ENCODE measurements at regions not wholly inside any gene's neighbourhood (a gene's known extent, or its start where the extent isn't known, plus 50 kb on each side); places are given as distances from the start of the nearest gene placed in this dataset.

DNA sequence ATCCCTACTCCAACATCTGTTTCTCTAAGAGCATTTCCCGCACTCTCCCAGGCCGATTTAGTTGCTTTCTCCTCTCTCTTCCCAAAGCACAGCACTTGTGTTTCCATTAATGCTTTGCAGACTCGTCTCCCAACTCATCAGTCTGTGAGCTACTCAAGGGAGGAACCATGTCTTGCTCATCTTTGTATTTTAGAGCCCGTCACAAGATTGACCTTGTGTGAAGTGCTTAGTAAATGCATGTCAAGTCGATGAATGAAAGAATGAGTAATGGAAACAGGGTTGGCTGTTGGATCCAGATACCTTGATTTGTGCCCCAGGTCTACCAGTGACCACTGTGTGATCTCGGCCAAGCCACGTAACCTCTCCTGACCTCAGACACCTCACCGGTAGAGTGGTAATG, 99.3 kb downstream of the KLF4 start:
- Histone ChIP-seq H4K20me1 (ENCODE audit: control insufficient read depth, extremely low read depth, insufficient read depth, low read length) (no peaks in the 10 kb centered on the region), H3K79me2 (ENCODE audit: control insufficient read depth, insufficient read depth, low read length) (no peaks in the 10 kb centered on the region), H3K4me2 (ENCODE audit: extremely low read depth, insufficient read depth, low read length) (no peak overlapping the region), H3K9me3 (ENCODE audit: control insufficient read depth, insufficient read depth, low read depth, low read length) (no peaks in the 10 kb centered on the region), H2AFZ (ENCODE audit: low read length) (no peak overlapping the region), H3K36me3 (ENCODE audit: control insufficient read depth, insufficient read depth, low read length) (no peaks in the 10 kb centered on the region), H3K9ac (ENCODE audit: insufficient read depth, low read length) (no peak overlapping the region), H3K4me1 (ENCODE audit: control insufficient read depth, extremely low read depth, insufficient read depth, low read length) (no peaks in the 10 kb centered on the region), H3K27ac (ENCODE audit: insufficient read depth, low read length) (no peak overlapping the region), H3K27me3 (ENCODE audit: control insufficient read depth, insufficient read depth, low read length) (peaks cover 4% of the 10 kb centered on the region), H3K4me3 (replicated peaks in 1 of 4; ENCODE audit: control extremely low read depth in 1 of 4, insufficient read depth in 1 of 4, low read depth in 3 of 4, low read length in 4 of 4) (no peak overlapping the region)
- DNase-seq (ENCODE audit: low read depth in 2 of 2): no peak
- no peak for TF ChIP-seq EZH2 (IDR thresholded peaks at IDR 0.05; ENCODE audit: low read length, missing control alignments)
- TF ChIP-seq, protein P1, sequence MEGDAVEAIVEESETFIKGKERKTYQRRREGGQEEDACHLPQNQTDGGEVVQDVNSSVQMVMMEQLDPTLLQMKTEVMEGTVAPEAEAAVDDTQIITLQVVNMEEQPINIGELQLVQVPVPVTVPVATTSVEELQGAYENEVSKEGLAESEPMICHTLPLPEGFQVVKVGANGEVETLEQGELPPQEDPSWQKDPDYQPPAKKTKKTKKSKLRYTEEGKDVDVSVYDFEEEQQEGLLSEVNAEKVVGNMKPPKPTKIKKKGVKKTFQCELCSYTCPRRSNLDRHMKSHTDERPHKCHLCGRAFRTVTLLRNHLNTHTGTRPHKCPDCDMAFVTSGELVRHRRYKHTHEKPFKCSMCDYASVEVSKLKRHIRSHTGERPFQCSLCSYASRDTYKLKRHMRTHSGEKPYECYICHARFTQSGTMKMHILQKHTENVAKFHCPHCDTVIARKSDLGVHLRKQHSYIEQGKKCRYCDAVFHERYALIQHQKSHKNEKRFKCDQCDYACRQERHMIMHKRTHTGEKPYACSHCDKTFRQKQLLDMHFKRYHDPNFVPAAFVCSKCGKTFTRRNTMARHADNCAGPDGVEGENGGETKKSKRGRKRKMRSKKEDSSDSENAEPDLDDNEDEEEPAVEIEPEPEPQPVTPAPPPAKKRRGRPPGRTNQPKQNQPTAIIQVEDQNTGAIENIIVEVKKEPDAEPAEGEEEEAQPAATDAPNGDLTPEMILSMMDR (conservative IDR thresholded peaks at IDR 0.05 in 1 of 2, IDR thresholded peaks at IDR 0.05 in 1 of 2; ENCODE audit: low read depth in 1 of 2, low read length in 2 of 2): no peak

DNA sequence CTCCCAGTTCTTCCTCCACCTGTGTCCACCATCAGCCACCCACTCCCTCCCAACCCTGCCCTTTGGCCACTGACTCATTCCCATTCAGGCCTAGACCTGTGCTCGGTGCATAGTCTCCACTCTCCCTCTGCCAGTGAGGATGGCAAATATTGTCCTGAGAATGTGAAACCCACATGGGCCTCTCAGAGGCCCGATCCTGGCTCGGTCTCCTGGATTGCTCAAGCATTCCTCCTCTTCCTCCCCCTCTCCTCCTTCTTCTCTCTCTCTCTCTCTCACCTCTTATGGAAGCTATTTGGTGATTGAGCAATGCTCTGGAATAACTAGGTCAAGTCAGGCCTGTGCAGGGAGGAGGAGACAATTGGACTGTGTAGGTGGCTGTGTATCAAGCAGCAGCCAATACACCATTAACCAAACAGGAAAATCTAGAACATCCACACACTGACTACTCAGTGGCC, 99.9 kb downstream of the KLF4 start:
- Histone ChIP-seq H3K27ac (ENCODE audit: insufficient read depth, low read length) (no peak overlapping the region), H4K20me1 (ENCODE audit: control insufficient read depth, extremely low read depth, insufficient read depth, low read length) (no peaks in the 10 kb centered on the region), H3K79me2 (ENCODE audit: control insufficient read depth, insufficient read depth, low read length) (no peaks in the 10 kb centered on the region), H3K9ac (ENCODE audit: insufficient read depth, low read length) (no peak overlapping the region), H3K36me3 (ENCODE audit: control insufficient read depth, insufficient read depth, low read length) (no peaks in the 10 kb centered on the region), H3K4me3 (replicated peaks in 1 of 4; ENCODE audit: control extremely low read depth in 1 of 4, insufficient read depth in 1 of 4, low read depth in 3 of 4, low read length in 4 of 4) (no peak overlapping the region), H3K27me3 (ENCODE audit: control insufficient read depth, insufficient read depth, low read length) (peaks cover 4% of the 10 kb centered on the region), H3K4me2 (ENCODE audit: extremely low read depth, insufficient read depth, low read length) (no peak overlapping the region), H3K9me3 (ENCODE audit: control insufficient read depth, insufficient read depth, low read depth, low read length) (no peaks in the 10 kb centered on the region), H3K4me1 (ENCODE audit: control insufficient read depth, extremely low read depth, insufficient read depth, low read length) (no peaks in the 10 kb centered on the region), H2AFZ (ENCODE audit: low read length) (no peak overlapping the region)
- TF ChIP-seq EZH2 (IDR thresholded peaks at IDR 0.05; ENCODE audit: low read length, missing control alignments): no peak
- TF ChIP-seq, protein P1 (conservative IDR thresholded peaks at IDR 0.05 in 1 of 2, IDR thresholded peaks at IDR 0.05 in 1 of 2; ENCODE audit: low read depth in 1 of 2, low read length in 2 of 2): no peak
- peak; percentile 12 to 27 for DNase-seq (ENCODE audit: low read depth in 2 of 2)

DNA sequence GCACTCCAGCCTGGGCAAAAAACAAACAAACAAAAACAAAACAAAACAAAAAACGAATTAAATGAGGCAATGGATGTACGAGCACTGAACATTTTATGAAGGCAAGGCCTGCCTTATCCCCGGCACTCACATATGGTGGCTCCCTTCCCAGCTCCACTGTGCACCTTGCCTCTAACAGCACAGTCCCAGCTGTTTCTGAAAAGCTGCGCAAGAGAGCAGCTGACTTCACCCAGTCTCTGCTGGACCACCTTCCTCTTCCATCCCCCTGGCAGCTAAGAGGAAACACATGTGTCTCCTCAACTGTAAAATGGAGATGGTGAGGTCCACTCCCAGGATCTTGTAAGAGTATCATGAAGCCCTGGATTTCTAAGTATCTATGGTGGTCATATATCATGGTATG, 100.7 kb downstream of the KLF4 start:
- Histone ChIP-seq H4K20me1 (ENCODE audit: control insufficient read depth, extremely low read depth, insufficient read depth, low read length) (no peaks in the 10 kb centered on the region), H3K4me3 (replicated peaks in 1 of 4; ENCODE audit: control extremely low read depth in 1 of 4, insufficient read depth in 1 of 4, low read depth in 3 of 4, low read length in 4 of 4) (no peak overlapping the region), H2AFZ (ENCODE audit: low read length) (no peak overlapping the region), H3K9ac (ENCODE audit: insufficient read depth, low read length) (no peak overlapping the region), H3K9me3 (ENCODE audit: control insufficient read depth, insufficient read depth, low read depth, low read length) (no peaks in the 10 kb centered on the region), H3K4me1 (ENCODE audit: control insufficient read depth, extremely low read depth, insufficient read depth, low read length) (no peaks in the 10 kb centered on the region), H3K4me2 (ENCODE audit: extremely low read depth, insufficient read depth, low read length) (no peak overlapping the region), H3K79me2 (ENCODE audit: control insufficient read depth, insufficient read depth, low read length) (no peaks in the 10 kb centered on the region), H3K27me3 (ENCODE audit: control insufficient read depth, insufficient read depth, low read length) (peaks cover 4% of the 10 kb centered on the region), H3K36me3 (ENCODE audit: control insufficient read depth, insufficient read depth, low read length) (no peaks in the 10 kb centered on the region), H3K27ac (ENCODE audit: insufficient read depth, low read length) (no peak overlapping the region)
- DNase-seq (ENCODE audit: low read depth in 2 of 2): no peak
- no peak for TF ChIP-seq EZH2 (IDR thresholded peaks at IDR 0.05; ENCODE audit: low read length, missing control alignments)
- TF ChIP-seq, protein P1 (conservative IDR thresholded peaks at IDR 0.05 in 1 of 2, IDR thresholded peaks at IDR 0.05 in 1 of 2; ENCODE audit: low read depth in 1 of 2, low read length in 2 of 2): no peak
